K562 (cell line): ENCODE measurements at regions not wholly inside any gene's neighbourhood (a gene's known extent, or its start where the extent isn't known, plus 50 kb on each side); places are given as distances from the start of the nearest gene placed in this dataset.

ENCODE experiments used
- ATAC-seq: fragments of 200-7000 bp; cut with Tn5 transposase; 3 replicates; pipeline ENCODE4 v1.9.1; 2020; ENCODE audit warnings: moderate library complexity
- BruUV-seq: library from RNA; stranded (reverse); fragments of 400-500 nt; replicated peaks from 2 replicates; lab custom pipeline; 2021; lab: Mats Ljungman, UMichigan
- CTCF ChIA-PET: fragments of 300-600 bp; formaldehyde crosslinking; extraction: SDS; loops from one replicate; lab custom pipeline; 2021; ENCODE audit warnings: low intra/inter-chr PET ratio; lab: Yijun Ruan, JAX
- POLR2A ChIA-PET: fragments of 300-600, 350-650 bp; sonication (Branson Sonifier 250); formaldehyde crosslinking; extraction: SDS; loops from one replicate; lab custom pipeline; 2021; ENCODE audit warnings: antibody characterized with exemption, inconsistent platforms; lab: Yijun Ruan, JAX
- DNase-seq, 4 experiments: peaks; one replicate each; pipeline versions ENCODE4 v3.0.0 to v3.0.0-alpha.2; 2011 to 2018; ENCODE audit warnings: low spot score in 3 of 4, mixed read lengths in 3 of 4; ENCODE audit errors: extremely low read depth in 1 of 4
- FAIRE-seq: peaks from 2 replicates; lab custom pipeline; 2011; peaks lifted over from hg19 to GRCh38; lab: Jason Lieb, UNC
- H2AFZ ChIP-seq: 2 replicates; pipeline ENCODE4 v1.6.0; 2011; ENCODE audit warnings: low read depth, low read length, control low read depth, inconsistent platforms
- H3K27ac ChIP-seq: fragments of 200-600 bp; 3 replicates; pipeline ENCODE4 v1.8.0; 2011; ENCODE audit warnings: low read depth, mild to moderate bottlenecking, control low read depth, inconsistent platforms, low read length, moderate library complexity, mixed read lengths; ENCODE audit errors: extremely low read depth
- H3K27me3 ChIP-seq, 2 experiments: fragments of 300-600 bp in 1 of 2; 2 replicates in 1 of 2; 3 replicates in 1 of 2; pipeline versions ENCODE4 v1.6.0 to v1.8.0; 2011; ENCODE audit warnings: inconsistent platforms in 2 of 2, low read length in 2 of 2, mild to moderate bottlenecking in 1 of 2, mixed read lengths in 1 of 2, moderate library complexity in 1 of 2; ENCODE audit not compliant: control insufficient read depth in 2 of 2, insufficient read depth in 2 of 2
- H3K36me3 ChIP-seq: fragments of 300-600 bp; 3 replicates; pipeline ENCODE4 v1.8.0; 2011; ENCODE audit warnings: mild to moderate bottlenecking, low read length, inconsistent platforms; ENCODE audit not compliant: control insufficient read depth, insufficient read depth
- H3K4me1 ChIP-seq, 2 experiments: fragments of 200-600 bp in 1 of 2; replicated peaks in 1 of 2; 2 replicates in 1 of 2; 3 replicates in 1 of 2; pipeline versions ENCODE4 v1.5.1 to v1.8.0; 2011; ENCODE audit warnings: inconsistent platforms in 2 of 2, low read length in 2 of 2, mild to moderate bottlenecking in 1 of 2, mixed read lengths in 1 of 2, moderate library complexity in 1 of 2; ENCODE audit not compliant: control insufficient read depth in 2 of 2, insufficient read depth in 2 of 2
- H3K4me2 ChIP-seq: 2 replicates; pipeline ENCODE4 v1.6.1; 2011; ENCODE audit warnings: low read length, control low read depth, inconsistent platforms, mixed read lengths; ENCODE audit not compliant: insufficient read depth
- H3K4me3 ChIP-seq: fragments of 200-600 bp; sonication (generic), shearing (Covaris generic); 2 replicates; pipeline ENCODE4 v1.5.1; 2016; ENCODE audit warnings: control low read depth, inconsistent platforms
- H3K79me2 ChIP-seq: fragments of 200-600 bp; 3 replicates; pipeline ENCODE4 v1.8.0; 2011; ENCODE audit warnings: low read length, inconsistent platforms; ENCODE audit not compliant: control insufficient read depth, insufficient read depth
- H3K9ac ChIP-seq, 2 experiments: 2 replicates each; pipeline versions ENCODE4 v1.6.0 to v1.6.1; 2011; ENCODE audit warnings: low read depth in 2 of 2, low read length in 2 of 2, control low read depth in 1 of 2, inconsistent platforms in 1 of 2, mild to moderate bottlenecking in 1 of 2, mixed read lengths in 1 of 2; ENCODE audit not compliant: insufficient read depth in 1 of 2
- H3K9me1 ChIP-seq: one replicate; pipeline ENCODE4 v1.6.0; 2011; ENCODE audit warnings: inconsistent platforms, mild to moderate bottlenecking, low read length, moderate library complexity; ENCODE audit not compliant: control insufficient read depth, insufficient read depth
- H3K9me3 ChIP-seq: replicated peaks from 2 replicates; pipeline ENCODE4 v1.5.1; 2011; ENCODE audit warnings: low read depth, low read length, inconsistent platforms; ENCODE audit not compliant: control insufficient read depth, insufficient read depth
- H4K20me1 ChIP-seq: replicated peaks from 2 replicates; pipeline ENCODE4 v1.6.1; 2011; ENCODE audit warnings: low read length, inconsistent platforms, mixed read lengths; ENCODE audit not compliant: control insufficient read depth, insufficient read depth
- CREB1 ChIP-seq, 2 experiments: sonication (generic) in 1 of 2; formaldehyde crosslinking in 1 of 2; IDR thresholded peaks; 2 replicates each; pipeline versions ENCODE4 v1.6.1 to v1.8.0; 2012 to 2022; ENCODE audit warnings: inconsistent platforms in 1 of 2, mild to moderate bottlenecking in 1 of 2, missing genetic modification reagents in 1 of 2, moderate library complexity in 1 of 2
- ETV1 ChIP-seq: fragments of 450-650 bp; conservative IDR thresholded peaks from 2 replicates; pipeline ENCODE4 v1.6.1; 2016; ENCODE audit warnings: missing genetic modification characterization, control low read depth, low read depth, missing compliant biosample characterization
- NCOR1 ChIP-seq: fragments of 450-650 bp; IDR thresholded peaks from 2 replicates; pipeline ENCODE4 v1.6.1; 2016; ENCODE audit warnings: mild to moderate bottlenecking, moderate library complexity
- POLR2G ChIP-seq: fragments of 200-400 bp; formaldehyde crosslinking; IDR thresholded peaks from 2 replicates; pipeline ENCODE4 v1.6.1; 2017; ENCODE audit warnings: low read depth, mild to moderate bottlenecking, antibody characterized with exemption, low read length, moderate library complexity
- POU5F1 ChIP-seq: fragments of 150-350 bp; IDR thresholded peaks from 2 replicates; pipeline ENCODE4 v1.6.1; 2014; ENCODE audit warnings: borderline replicate concordance, low read length, low read depth, mild to moderate bottlenecking; ENCODE audit not compliant: partially characterized antibody
- PPARD ChIP-seq: fragments of 250-450 bp; sonication (Bioruptor Pico); IDR thresholded peaks from 2 replicates; pipeline ENCODE4 v1.8.0; 2022; ENCODE audit warnings: inconsistent platforms, mild to moderate bottlenecking, moderate library complexity
- RFX1 ChIP-seq: fragments of 450-650 bp; IDR thresholded peaks from 2 replicates; pipeline ENCODE4 v1.6.1; 2016; ENCODE audit warnings: mild to moderate bottlenecking, moderate library complexity
- WGBS: fragments of 100-300 bp; shearing (Covaris generic); methylation state at CpG from one replicate; pipeline ENCODE4 v1.1.6; 2016; ENCODE audit warnings: low coverage, mixed read lengths; ENCODE audit not compliant: insufficient coverage; ENCODE audit errors: missing lambda C conversion rate; 5-methylcytosine and 5-hydroxymethylcytosine counted together
- in situ Hi-C: fragments of 300-500 bp; cut with MboI; formaldehyde crosslinking; loops from 4 replicates; pipeline ENCODE4 v1.15.0; 2018; ENCODE audit warnings: inconsistent platforms, mixed read lengths
- intact Hi-C: fragments of 100-400 bp; cut with micrococcal nuclease; formaldehyde crosslinking; loops from 2 replicates; pipeline ENCODE4 v1.14.2; 2022
- TF ChIP-seq, protein P1 (sequence below): IDR thresholded peaks from 2 replicates; pipeline ENCODE4 v1.6.1; 2011; ENCODE audit warnings: borderline replicate concordance, low read depth, mild to moderate bottlenecking, moderate library complexity, low read length; ENCODE audit not compliant: insufficient read depth, poor library complexity, severe bottlenecking
- TF ChIP-seq, protein P2 (sequence below), 2 experiments: fragments of 450-650 bp; formaldehyde crosslinking in 1 of 2; IDR thresholded peaks; 2 replicates each; pipeline versions ENCODE4 v1.4.0 to v1.6.1; 2014 to 2020; ENCODE audit warnings: mild to moderate bottlenecking in 2 of 2, borderline replicate concordance in 1 of 2, low read depth in 1 of 2
- TF ChIP-seq, protein P3 (sequence below): fragments of 250-450 bp; sonication (Bioruptor Pico); IDR thresholded peaks from 2 replicates; pipeline ENCODE4 v1.5.0; 2021

DNA sequence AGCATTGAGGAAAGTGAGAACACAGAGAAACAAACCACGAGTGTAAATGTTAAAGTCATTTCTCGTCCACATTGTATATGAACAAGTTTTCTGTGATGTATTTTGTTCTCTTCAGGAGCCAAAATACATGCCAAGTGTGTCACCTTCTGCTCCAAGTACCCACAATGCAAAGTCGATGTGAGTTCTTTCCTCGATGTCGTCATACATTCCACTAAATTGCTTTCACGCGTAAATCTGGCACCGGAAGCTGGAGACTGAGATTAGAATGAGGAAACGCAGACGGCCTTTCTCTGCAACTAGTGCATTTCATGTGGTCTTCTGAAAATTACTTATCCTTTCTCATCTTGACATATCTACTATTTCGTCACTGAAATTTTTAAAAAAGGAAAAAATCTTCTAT lies 118.5 kb upstream of the SALL3 start (continued):
- TF ChIP-seq CREB1 (IDR thresholded peaks at IDR 0.05) (no peak), CREB1 (CRISPR knock-in tag; IDR thresholded peaks at IDR 0.05) (no peak)

DNA sequence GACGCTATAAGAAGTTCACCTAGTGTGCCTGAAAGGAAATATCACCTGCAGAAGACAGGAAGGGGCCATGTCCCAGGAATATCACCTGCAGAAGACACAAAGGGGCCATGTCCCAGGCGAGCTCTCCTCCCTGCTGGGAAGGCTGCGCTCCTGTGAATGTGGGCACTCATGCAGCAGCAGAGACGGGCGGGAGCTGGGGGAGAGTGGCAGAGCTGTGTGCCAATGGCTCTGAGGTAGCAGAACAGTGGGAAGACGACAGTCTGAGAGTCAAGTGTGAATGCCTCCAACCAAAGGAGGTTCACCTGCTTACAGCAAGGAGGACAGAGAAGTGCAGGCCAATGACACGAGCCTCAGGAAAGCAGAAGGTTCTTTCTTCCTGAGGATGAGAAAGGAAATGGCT lies 117.9 kb upstream of the SALL3 start:
- WGBS: 0% methylated on average over 2 of the region's 7 CpGs
- FAIRE-seq: no peak
- in situ Hi-C loops (no loop called here), intact Hi-C loops (no loop called here)
- POLR2A ChIA-PET: no interaction called here
- H3K4me2 ChIP-seq: no peak overlapping the region
- H3K9me1 ChIP-seq: no peaks in the 10 kb centered on the region
- H3K9ac ChIP-seq: no peak overlapping the region
- DNase-seq: no peak
- no peak overlapping the region for H2AFZ ChIP-seq
- CTCF ChIA-PET: no interaction called here
- no peaks in the 10 kb centered on the region for H3K79me2 ChIP-seq
- ATAC-seq: no peak
- BruUV-seq: no TSS peak
- TF ChIP-seq POLR2G: no peak
- no peak for TF ChIP-seq NCOR1
- TF ChIP-seq, protein P1, sequence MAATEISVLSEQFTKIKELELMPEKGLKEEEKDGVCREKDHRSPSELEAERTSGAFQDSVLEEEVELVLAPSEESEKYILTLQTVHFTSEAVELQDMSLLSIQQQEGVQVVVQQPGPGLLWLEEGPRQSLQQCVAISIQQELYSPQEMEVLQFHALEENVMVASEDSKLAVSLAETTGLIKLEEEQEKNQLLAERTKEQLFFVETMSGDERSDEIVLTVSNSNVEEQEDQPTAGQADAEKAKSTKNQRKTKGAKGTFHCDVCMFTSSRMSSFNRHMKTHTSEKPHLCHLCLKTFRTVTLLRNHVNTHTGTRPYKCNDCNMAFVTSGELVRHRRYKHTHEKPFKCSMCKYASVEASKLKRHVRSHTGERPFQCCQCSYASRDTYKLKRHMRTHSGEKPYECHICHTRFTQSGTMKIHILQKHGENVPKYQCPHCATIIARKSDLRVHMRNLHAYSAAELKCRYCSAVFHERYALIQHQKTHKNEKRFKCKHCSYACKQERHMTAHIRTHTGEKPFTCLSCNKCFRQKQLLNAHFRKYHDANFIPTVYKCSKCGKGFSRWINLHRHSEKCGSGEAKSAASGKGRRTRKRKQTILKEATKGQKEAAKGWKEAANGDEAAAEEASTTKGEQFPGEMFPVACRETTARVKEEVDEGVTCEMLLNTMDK: no peak
- no peak for TF ChIP-seq RFX1
- no peak for TF ChIP-seq POU5F1
- no peak for TF ChIP-seq PPARD (CRISPR knock-in tag)
- TF ChIP-seq, protein P2, sequence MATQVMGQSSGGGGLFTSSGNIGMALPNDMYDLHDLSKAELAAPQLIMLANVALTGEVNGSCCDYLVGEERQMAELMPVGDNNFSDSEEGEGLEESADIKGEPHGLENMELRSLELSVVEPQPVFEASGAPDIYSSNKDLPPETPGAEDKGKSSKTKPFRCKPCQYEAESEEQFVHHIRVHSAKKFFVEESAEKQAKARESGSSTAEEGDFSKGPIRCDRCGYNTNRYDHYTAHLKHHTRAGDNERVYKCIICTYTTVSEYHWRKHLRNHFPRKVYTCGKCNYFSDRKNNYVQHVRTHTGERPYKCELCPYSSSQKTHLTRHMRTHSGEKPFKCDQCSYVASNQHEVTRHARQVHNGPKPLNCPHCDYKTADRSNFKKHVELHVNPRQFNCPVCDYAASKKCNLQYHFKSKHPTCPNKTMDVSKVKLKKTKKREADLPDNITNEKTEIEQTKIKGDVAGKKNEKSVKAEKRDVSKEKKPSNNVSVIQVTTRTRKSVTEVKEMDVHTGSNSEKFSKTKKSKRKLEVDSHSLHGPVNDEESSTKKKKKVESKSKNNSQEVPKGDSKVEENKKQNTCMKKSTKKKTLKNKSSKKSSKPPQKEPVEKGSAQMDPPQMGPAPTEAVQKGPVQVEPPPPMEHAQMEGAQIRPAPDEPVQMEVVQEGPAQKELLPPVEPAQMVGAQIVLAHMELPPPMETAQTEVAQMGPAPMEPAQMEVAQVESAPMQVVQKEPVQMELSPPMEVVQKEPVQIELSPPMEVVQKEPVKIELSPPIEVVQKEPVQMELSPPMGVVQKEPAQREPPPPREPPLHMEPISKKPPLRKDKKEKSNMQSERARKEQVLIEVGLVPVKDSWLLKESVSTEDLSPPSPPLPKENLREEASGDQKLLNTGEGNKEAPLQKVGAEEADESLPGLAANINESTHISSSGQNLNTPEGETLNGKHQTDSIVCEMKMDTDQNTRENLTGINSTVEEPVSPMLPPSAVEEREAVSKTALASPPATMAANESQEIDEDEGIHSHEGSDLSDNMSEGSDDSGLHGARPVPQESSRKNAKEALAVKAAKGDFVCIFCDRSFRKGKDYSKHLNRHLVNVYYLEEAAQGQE (IDR thresholded peaks at IDR 0.05; ENCODE audit: borderline replicate concordance): no peak
- TF ChIP-seq, protein P2 (CRISPR knock-in tag; IDR thresholded peaks at IDR 0.05; ENCODE audit: low read depth): no peak
- TF ChIP-seq ETV1: no peak
- TF ChIP-seq, protein P3, sequence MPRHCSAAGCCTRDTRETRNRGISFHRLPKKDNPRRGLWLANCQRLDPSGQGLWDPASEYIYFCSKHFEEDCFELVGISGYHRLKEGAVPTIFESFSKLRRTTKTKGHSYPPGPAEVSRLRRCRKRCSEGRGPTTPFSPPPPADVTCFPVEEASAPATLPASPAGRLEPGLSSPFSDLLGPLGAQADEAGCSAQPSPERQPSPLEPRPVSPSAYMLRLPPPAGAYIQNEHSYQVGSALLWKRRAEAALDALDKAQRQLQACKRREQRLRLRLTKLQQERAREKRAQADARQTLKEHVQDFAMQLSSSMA (CRISPR knock-in tag): no peak
- no peak overlapping the region for H3K27ac ChIP-seq
- H3K4me1 ChIP-seq: no peaks in the 10 kb centered on the region
- H3K36me3 ChIP-seq: no peaks in the 10 kb centered on the region
- no peaks in the 10 kb centered on the region for H4K20me1 ChIP-seq
- H3K27me3 ChIP-seq: peaks cover 0 to 42% of the 10 kb centered on the region in 2 experiments; a peak in 3 of 5 replicates
- H3K4me3 ChIP-seq: no peak overlapping the region
- no peaks in the 10 kb centered on the region for H3K9me3 ChIP-seq
